NOMO-1 (cell line): ENCODE measurements at regions not wholly inside any gene's neighbourhood (a gene's known extent, or its start where the extent isn't known, plus 50 kb on each side); places are given as distances from the start of the nearest gene placed in this dataset.
"Not testable (repeated sequence)": the region's sequence is repeated elsewhere in the genome, so short reads cannot be mapped to it uniquely, and the experiment has no call there.

ENCODE experiments used
- DNase-seq, 2 experiments: peaks; one replicate each; lab custom pipeline; 2025; ENCODE audit not compliant: unreplicated experiment in 2 of 2; lab: John Stamatoyannopoulos, UW

GRCh38 chr2:184169366-184169765 is 429.0 kb upstream of the ZNF804A start:
- DNase-seq: no peak

GRCh38 chr2:184174493-184175104 is 423.7 kb upstream of the ZNF804A start:
- no peak for DNase-seq

GRCh38 chr2:184178229-184178628 is 420.1 kb upstream of the ZNF804A start:
- no peak for DNase-seq

GRCh38 chr2:184186436-184186835 is 411.9 kb upstream of the ZNF804A start:
- DNase-seq: no peak

- no peak for DNase-seq
Measured at GRCh38 chr2:184187421-184187971, 410.8 kb upstream of the ZNF804A start.

GRCh38 chr2:184190725-184191124 is 407.6 kb upstream of the ZNF804A start:
- no peak for DNase-seq

- no peak for DNase-seq
Measured at GRCh38 chr2:184192649-184193048, 405.7 kb upstream of the ZNF804A start.

GRCh38 chr2:184197413-184197812 is 400.9 kb upstream of the ZNF804A start:
- no peak for DNase-seq

GRCh38 chr2:184198791-184199190 is 399.5 kb upstream of the ZNF804A start:
- not testable (repeated sequence) for DNase-seq

- DNase-seq: no peak
Measured at GRCh38 chr2:184199274-184199673, 399.1 kb upstream of the ZNF804A start.

GRCh38 chr2:184201246-184201645 is 397.1 kb upstream of the ZNF804A start:
- no peak for DNase-seq

- DNase-seq: no peak
Measured at GRCh38 chr2:184203661-184204060, 394.7 kb upstream of the ZNF804A start.

GRCh38 chr2:184205048-184205596 is 393.2 kb upstream of the ZNF804A start:
- DNase-seq: no peak

- no peak for DNase-seq
Measured at GRCh38 chr2:184206045-184206444, 392.3 kb upstream of the ZNF804A start.

GRCh38 chr2:184210329-184210728 is 388.0 kb upstream of the ZNF804A start:
- DNase-seq: no peak

GRCh38 chr2:184215745-184216144 is 382.6 kb upstream of the ZNF804A start:
- DNase-seq: no peak

- DNase-seq: no peak
Measured at GRCh38 chr2:184256611-184257010, 341.7 kb upstream of the ZNF804A start.

GRCh38 chr2:184261331-184261730 is 337.0 kb upstream of the ZNF804A start:
- DNase-seq: no peak

- DNase-seq: no peak
Measured at GRCh38 chr2:184261818-184262217, 336.5 kb upstream of the ZNF804A start.

GRCh38 chr2:184268900-184269477 is 329.3 kb upstream of the ZNF804A start:
- no peak for DNase-seq

- no peak for DNase-seq
Measured at GRCh38 chr2:184270660-184271059, 327.7 kb upstream of the ZNF804A start.

GRCh38 chr2:184272056-184272455 is 326.3 kb upstream of the ZNF804A start:
- no peak for DNase-seq
